A673 (cell line): ENCODE measurements at regions not wholly inside any gene's neighbourhood (a gene's known extent, or its start where the extent isn't known, plus 50 kb on each side); places are given as distances from the start of the nearest gene placed in this dataset.

Source experiments
- CTCF ChIP-seq: fragments of 300-800, 200-600 bp; sonication (generic); conservative IDR thresholded peaks from 2 replicates; pipeline ENCODE4 v1.5.1; 2017; ENCODE audit warnings: low read depth, mild to moderate bottlenecking, antibody characterized with exemption, low read length, moderate library complexity, mixed read lengths
- EZH2 ChIP-seq: fragments of 200-600 bp; sonication (generic); IDR thresholded peaks from 2 replicates; pipeline ENCODE4 v1.6.1; 2017; ENCODE audit warnings: borderline replicate concordance, low read depth, mild to moderate bottlenecking, mixed read lengths, antibody characterized with exemption, low read length; ENCODE audit not compliant: poor library complexity, severe bottlenecking

DNA sequence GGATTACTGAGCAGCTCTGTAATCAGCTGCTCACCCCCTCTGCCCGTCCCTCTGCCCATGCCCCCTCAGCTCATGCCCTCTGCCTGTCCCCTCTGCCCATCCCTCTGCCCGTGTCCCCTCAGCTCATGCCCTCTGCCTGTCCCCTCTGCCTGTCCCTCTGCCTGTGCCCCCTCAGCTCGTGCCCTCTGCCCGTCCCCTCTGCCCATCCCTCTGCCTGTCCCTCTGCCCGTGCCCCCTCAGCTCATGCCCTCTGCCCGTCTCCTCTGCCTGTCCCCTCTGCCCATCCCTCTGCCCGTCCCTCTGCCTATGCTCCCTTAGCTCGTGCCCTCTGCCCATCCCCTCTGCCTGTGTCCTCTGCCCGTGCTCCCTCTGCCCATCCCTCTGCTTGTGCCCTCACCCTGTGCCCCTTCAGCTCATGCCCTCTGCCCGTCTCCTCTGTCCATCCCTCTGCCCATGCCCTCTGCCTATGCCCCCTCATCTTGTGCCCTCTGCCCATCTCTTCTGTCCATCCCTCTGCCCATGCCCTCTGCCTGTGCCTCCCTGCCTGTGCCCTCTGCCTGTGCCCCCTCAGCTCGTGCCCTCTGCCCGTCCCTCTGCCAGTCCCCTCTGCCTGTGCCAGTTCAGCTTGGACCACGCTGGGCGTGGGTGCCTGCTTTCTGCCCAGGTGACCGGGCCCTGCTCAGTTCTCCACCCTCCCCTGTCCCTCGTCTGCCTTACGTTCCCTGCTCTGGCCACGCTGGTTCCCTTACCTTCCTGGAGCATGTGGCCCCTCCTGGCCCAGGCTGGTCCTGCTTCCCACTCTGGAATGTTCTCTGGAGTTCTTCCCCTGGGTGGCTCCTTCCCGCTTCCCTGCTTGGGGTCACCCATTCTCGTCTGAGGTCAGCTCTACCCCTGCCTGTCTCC lies 97.6 kb downstream of the NPIPB11 start:
- TF ChIP-seq CTCF (no peak), EZH2 (no peak)
